HepG2 (cell line): ENCODE measurements at regions not wholly inside any gene's neighbourhood (a gene's known extent, or its start where the extent isn't known, plus 50 kb on each side); places are given as distances from the start of the nearest gene placed in this dataset.
"Not testable (repeated sequence)": the region's sequence is repeated elsewhere in the genome, so short reads cannot be mapped to it uniquely, and the experiment has no call there.

ENCODE experiments used
- ATAC-seq: fragments of 200-7000 bp; cut with Tn5 transposase; 3 replicates; pipeline ENCODE4 v1.9.1; 2020; ENCODE audit warnings: mild to moderate bottlenecking, moderate library complexity
- BruUV-seq: library from RNA; stranded (reverse); fragments of 400-500 nt; replicated peaks from 2 replicates; lab custom pipeline; 2021; lab: Mats Ljungman, UMichigan
- CTCF ChIA-PET: fragments of 300-600 bp; formaldehyde crosslinking; extraction: SDS; loops from one replicate; lab custom pipeline; 2021; ENCODE audit warnings: low total read pairs, inconsistent platforms, low intra/inter-chr PET ratio; lab: Yijun Ruan, JAX
- POLR2A ChIA-PET: fragments of 350-600 bp; sonication (Branson Sonifier 250); formaldehyde crosslinking; loops from one replicate; lab custom pipeline; 2020; ENCODE audit warnings: antibody characterized with exemption, inconsistent platforms; lab: Yijun Ruan, JAX
- DNase-seq: peaks from one replicate; pipeline ENCODE4 v3.0.0-alpha.2; 2015; ENCODE audit warnings: low spot score
- FAIRE-seq: peaks from 3 replicates; lab custom pipeline; 2011; peaks lifted over from hg19 to GRCh38; lab: Jason Lieb, UNC
- H2AFZ ChIP-seq: one replicate; pipeline ENCODE4 v1.6.1; 2011; ENCODE audit warnings: low read length, inconsistent platforms
- H3K27ac ChIP-seq: fragments of 300-600 bp; 3 replicates; pipeline ENCODE4 v1.8.0; 2011; ENCODE audit warnings: mixed run types, mild to moderate bottlenecking, mixed read lengths, low read length, inconsistent platforms; ENCODE audit not compliant: insufficient read depth; ENCODE audit errors: extremely low read length
- H3K27me3 ChIP-seq, 2 experiments: fragments of 200-600 bp in 1 of 2; 2 replicates in 1 of 2; 3 replicates in 1 of 2; pipeline versions ENCODE4 v1.6.0 to v1.8.0; 2011; ENCODE audit warnings: low read length in 2 of 2, mild to moderate bottlenecking in 2 of 2, moderate library complexity in 2 of 2, inconsistent platforms in 1 of 2; ENCODE audit not compliant: insufficient read depth in 2 of 2, control insufficient read depth in 1 of 2
- H3K36me3 ChIP-seq, 2 experiments: fragments of 200-600 bp in 1 of 2; replicated peaks in 1 of 2; 2 replicates in 1 of 2; 3 replicates in 1 of 2; pipeline versions ENCODE4 v1.5.1 to v1.8.0; 2011; ENCODE audit warnings: low read length in 2 of 2, inconsistent platforms in 1 of 2; ENCODE audit not compliant: insufficient read depth in 2 of 2, control insufficient read depth in 1 of 2
- H3K4me1 ChIP-seq: 2 replicates; pipeline ENCODE4 v1.5.1; 2012; ENCODE audit warnings: low read length, inconsistent platforms; ENCODE audit not compliant: insufficient read depth
- H3K4me2 ChIP-seq: 2 replicates; pipeline ENCODE4 v1.6.0; 2011; ENCODE audit warnings: low read depth, low read length, inconsistent platforms
- H3K4me3 ChIP-seq, 3 experiments: fragments of 200-600 bp in 1 of 3; sonication (generic), shearing (Covaris generic) in 1 of 3; replicated peaks in 1 of 3; 2 replicates each; pipeline ENCODE4 v1.5.1; 2011 to 2016; ENCODE audit warnings: low read length in 3 of 3, inconsistent platforms in 2 of 3, low read depth in 2 of 3, mild to moderate bottlenecking in 2 of 3, control low read depth in 1 of 3, mixed read lengths in 1 of 3; ENCODE audit not compliant: insufficient read depth in 1 of 3
- H3K79me2 ChIP-seq: one replicate; pipeline ENCODE4 v1.6.1; 2011; ENCODE audit warnings: low read length, inconsistent platforms; ENCODE audit not compliant: insufficient read depth
- H3K9ac ChIP-seq: 2 replicates; pipeline ENCODE4 v1.6.0; 2011; ENCODE audit warnings: mild to moderate bottlenecking, low read depth, low read length, inconsistent platforms; ENCODE audit not compliant: insufficient read depth
- H3K9me3 ChIP-seq: 2 replicates; pipeline ENCODE4 v1.5.1; 2012; ENCODE audit warnings: mild to moderate bottlenecking, low read length
- H4K20me1 ChIP-seq: 2 replicates; pipeline ENCODE4 v1.6.0; 2011; ENCODE audit warnings: inconsistent platforms, mild to moderate bottlenecking, low read length, moderate library complexity; ENCODE audit not compliant: insufficient read depth
- ARNT ChIP-seq: fragments of 450-650 bp; IDR thresholded peaks from 2 replicates; pipeline ENCODE4 v1.6.1; 2017
- TP53 ChIP-seq: sonication (generic); formaldehyde crosslinking; conservative IDR thresholded peaks from 2 replicates; pipeline ENCODE4 v1.4.0; 2020; ENCODE audit warnings: missing genetic modification reagents
- ZNF780A ChIP-seq: sonication (generic); formaldehyde crosslinking; IDR thresholded peaks from 2 replicates; pipeline ENCODE4 v1.8.0; 2022; ENCODE audit warnings: mild to moderate bottlenecking, missing genetic modification reagents, moderate library complexity
- WGBS: methylation state at CpG from one replicate; pipeline ENCODE4 v1.1.6; 2017; ENCODE audit warnings: low lambda C conversion rate; 5-methylcytosine and 5-hydroxymethylcytosine counted together
- in situ Hi-C: cut with HindIII; loops from 2 replicates; pipeline ENCODE4 v1.10.0; 2017; ENCODE audit warnings: low pct_unique_long_range_greater_than_20kb; ENCODE audit not compliant: extremely low pct_ligation_motif_present
- intact Hi-C: fragments of 100-400 bp; cut with micrococcal nuclease; formaldehyde crosslinking; loops from one replicate; pipeline ENCODE4 v1.10.0; 2022; ENCODE audit not compliant: unreplicated experiment

DNA sequence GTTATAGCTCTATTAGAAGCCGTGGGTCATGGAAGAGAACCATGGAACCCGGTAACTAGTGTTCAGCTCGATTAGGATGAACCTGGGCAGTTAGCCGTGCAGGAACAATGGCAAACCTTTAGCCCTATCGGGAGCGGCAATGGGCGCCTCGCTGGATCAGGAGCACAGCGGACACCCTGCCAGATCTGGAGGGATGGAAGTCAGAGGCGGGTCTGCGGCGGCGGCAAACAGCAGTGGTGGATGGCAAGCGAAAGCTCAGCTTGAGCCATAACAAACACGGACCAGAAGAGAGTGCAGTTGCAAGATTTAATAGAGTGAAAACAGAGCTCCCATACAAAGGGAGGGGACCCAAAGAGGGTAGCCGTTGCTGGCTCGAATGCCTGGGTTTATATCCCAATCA is 160.2 kb upstream of the RGS6 start:
- 62% methylated on average over 13 of the region's 17 CpGs for WGBS
- H3K4me2 ChIP-seq, H4K20me1 ChIP-seq, CTCF ChIA-PET, H3K4me3 ChIP-seq, in situ Hi-C loops, H3K36me3 ChIP-seq, H3K4me1 ChIP-seq, H3K27me3 ChIP-seq, ATAC-seq, H3K9ac ChIP-seq, DNase-seq, BruUV-seq, POLR2A ChIA-PET, H2AFZ ChIP-seq, intact Hi-C loops, FAIRE-seq, H3K79me2 ChIP-seq, H3K27ac ChIP-seq: not testable (repeated sequence)
- H3K9me3 ChIP-seq: peaks cover 21% of the 10 kb centered on the region

DNA sequence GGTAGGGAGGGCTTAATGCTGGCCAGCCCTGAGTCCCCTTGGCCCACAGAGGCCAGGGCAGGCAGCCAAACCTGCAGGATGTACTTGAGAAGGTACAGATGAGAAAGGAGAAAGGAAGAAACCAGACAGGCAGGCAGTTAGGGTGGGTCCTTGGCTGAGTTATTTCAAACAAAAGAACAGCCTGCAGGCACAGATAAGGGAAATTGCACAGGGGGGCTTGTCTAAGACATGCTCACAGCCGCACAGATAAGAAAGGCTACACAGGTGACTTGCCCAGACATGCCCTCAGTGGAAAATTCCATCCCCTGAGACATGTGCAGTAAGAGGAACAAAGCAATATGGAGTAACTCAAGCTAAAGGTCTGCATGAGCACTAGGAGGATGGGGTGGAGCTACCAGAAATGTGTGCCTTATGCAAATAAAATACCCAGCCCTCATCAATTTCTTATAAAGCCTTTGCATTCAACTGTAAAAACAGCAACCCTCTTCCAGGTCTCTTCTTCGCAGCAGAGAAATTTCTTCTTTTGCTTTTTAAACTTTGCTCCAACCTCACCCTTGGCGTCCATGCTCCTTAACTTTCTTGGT is 158.2 kb upstream of the RGS6 start:
- no peaks in the 10 kb centered on the region; a peak in 1 of 5 replicates for H3K27me3 ChIP-seq
- ChIA-PET CTCF (no interaction called here), POLR2A (no interaction called here)
- H4K20me1 ChIP-seq: no peaks in the 10 kb centered on the region
- peak; percentile 97 for TF ChIP-seq TP53 (CRISPR knock-in tag)
- TF ChIP-seq ARNT: no peak
- TF ChIP-seq ZNF780A (CRISPR knock-in tag): peak; percentile 96
- ATAC-seq: no peak
- H3K27ac ChIP-seq: no peak overlapping the region
- no peaks in the 10 kb centered on the region for H3K4me1 ChIP-seq
- intact Hi-C loops (no loop called here), in situ Hi-C loops (no loop called here)
- no peak overlapping the region for H3K4me2 ChIP-seq
- H3K36me3 ChIP-seq: no peaks in the 10 kb centered on the region
- no peaks in the 10 kb centered on the region for H3K79me2 ChIP-seq
- H3K9me3 ChIP-seq: peaks cover 21% of the 10 kb centered on the region
- no peak overlapping the region for H3K4me3 ChIP-seq
- WGBS: 36% methylated on average over 3 of the region's 3 CpGs
- no peak overlapping the region for H2AFZ ChIP-seq
- no peak for FAIRE-seq
- DNase-seq: no peak
- BruUV-seq: no TSS peak
- no peak overlapping the region for H3K9ac ChIP-seq
